Smooth muscle cell (in vitro differentiated cells): ENCODE measurements at regions not wholly inside any gene's neighbourhood (a gene's known extent, or its start where the extent isn't known, plus 50 kb on each side); places are given as distances from the start of the nearest gene placed in this dataset.

ENCODE experiments used
- DNase-seq: peaks from one replicate; lab custom pipeline; 2025; ENCODE audit not compliant: unreplicated experiment; lab: John Stamatoyannopoulos, UW
- H2AFZ ChIP-seq: fragments of 200-600 bp; sonication (generic); 2 replicates; pipeline ENCODE4 v1.6.0; 2016; ENCODE audit warnings: antibody characterized with exemption, low read depth, mild to moderate bottlenecking
- H3F3A ChIP-seq: fragments of 200-600 bp; sonication (generic); 2 replicates; pipeline ENCODE4 v1.6.0; 2017; ENCODE audit warnings: antibody characterized with exemption, low read depth
- H3K27ac ChIP-seq: fragments of 200-600 bp; sonication (generic); 2 replicates; pipeline ENCODE4 v1.5.1; 2016; ENCODE audit warnings: low read depth, mild to moderate bottlenecking
- H3K27me3 ChIP-seq: fragments of 200-600 bp; sonication (generic); 2 replicates; pipeline ENCODE4 v1.6.1; 2016; ENCODE audit warnings: low read depth, mild to moderate bottlenecking
- H3K36me3 ChIP-seq: fragments of 200-600 bp; sonication (generic); 2 replicates; pipeline ENCODE4 v1.5.1; 2016; ENCODE audit warnings: low read depth
- H3K4me1 ChIP-seq: fragments of 200-600 bp; sonication (generic); 2 replicates; pipeline ENCODE4 v1.5.1; 2016; ENCODE audit warnings: low read depth
- H3K4me2 ChIP-seq: fragments of 200-600 bp; sonication (generic); 2 replicates; pipeline ENCODE4 v1.6.0; 2016; ENCODE audit warnings: mild to moderate bottlenecking
- H3K4me3 ChIP-seq: fragments of 200-600 bp; sonication (generic); 2 replicates; pipeline ENCODE4 v1.5.1; 2016; ENCODE audit warnings: mild to moderate bottlenecking
- H3K79me2 ChIP-seq: fragments of 200-600 bp; sonication (generic); 2 replicates; pipeline ENCODE4 v1.6.0; 2016; ENCODE audit warnings: low read depth, mild to moderate bottlenecking
- H3K9ac ChIP-seq: fragments of 200-600 bp; sonication (generic); 2 replicates; pipeline ENCODE4 v1.6.0; 2016; ENCODE audit warnings: low read depth
- H3K9me3 ChIP-seq: fragments of 200-600 bp; sonication (generic); replicated peaks from 2 replicates; pipeline ENCODE4 v1.5.1; 2016; ENCODE audit warnings: low read depth
- H4K20me1 ChIP-seq: fragments of 200-600 bp; sonication (generic); 2 replicates; pipeline ENCODE4 v1.6.0; 2016; ENCODE audit warnings: low read depth
- WGBS: methylation state at CpG from one replicate; pipeline ENCODE4 v1.1.7; 2016; ENCODE audit warnings: low lambda C conversion rate; 5-methylcytosine and 5-hydroxymethylcytosine counted together
- TF ChIP-seq, protein P1 (sequence below): fragments of 200-600 bp; sonication (generic); IDR thresholded peaks from 2 replicates; pipeline ENCODE4 v1.5.1; 2017; ENCODE audit warnings: borderline replicate concordance, mild to moderate bottlenecking, antibody characterized with exemption; ENCODE audit not compliant: insufficient read depth, poor library complexity, severe bottlenecking

GRCh38 chr5:96090215-96090614, 128.6 kb upstream of the ELL2 start:
- 97% methylated on average over 1 of the region's 1 CpG for WGBS
- no peaks in the 10 kb centered on the region for H3K36me3 ChIP-seq

GRCh38 chr5:96088706-96089498, 127.3 kb upstream of the ELL2 start:
- H3K27ac ChIP-seq: no peak overlapping the region
- 90% methylated on average over 4 of the region's 4 CpGs for WGBS
- no peaks in the 10 kb centered on the region for H4K20me1 ChIP-seq
- no peak overlapping the region for H3K9ac ChIP-seq
- H3F3A ChIP-seq: no peaks in the 10 kb centered on the region
- no peaks in the 10 kb centered on the region for H3K79me2 ChIP-seq
- H3K4me3 ChIP-seq: no peak overlapping the region
- no peak for DNase-seq
- no peak overlapping the region for H2AFZ ChIP-seq
- TF ChIP-seq, protein P1, sequence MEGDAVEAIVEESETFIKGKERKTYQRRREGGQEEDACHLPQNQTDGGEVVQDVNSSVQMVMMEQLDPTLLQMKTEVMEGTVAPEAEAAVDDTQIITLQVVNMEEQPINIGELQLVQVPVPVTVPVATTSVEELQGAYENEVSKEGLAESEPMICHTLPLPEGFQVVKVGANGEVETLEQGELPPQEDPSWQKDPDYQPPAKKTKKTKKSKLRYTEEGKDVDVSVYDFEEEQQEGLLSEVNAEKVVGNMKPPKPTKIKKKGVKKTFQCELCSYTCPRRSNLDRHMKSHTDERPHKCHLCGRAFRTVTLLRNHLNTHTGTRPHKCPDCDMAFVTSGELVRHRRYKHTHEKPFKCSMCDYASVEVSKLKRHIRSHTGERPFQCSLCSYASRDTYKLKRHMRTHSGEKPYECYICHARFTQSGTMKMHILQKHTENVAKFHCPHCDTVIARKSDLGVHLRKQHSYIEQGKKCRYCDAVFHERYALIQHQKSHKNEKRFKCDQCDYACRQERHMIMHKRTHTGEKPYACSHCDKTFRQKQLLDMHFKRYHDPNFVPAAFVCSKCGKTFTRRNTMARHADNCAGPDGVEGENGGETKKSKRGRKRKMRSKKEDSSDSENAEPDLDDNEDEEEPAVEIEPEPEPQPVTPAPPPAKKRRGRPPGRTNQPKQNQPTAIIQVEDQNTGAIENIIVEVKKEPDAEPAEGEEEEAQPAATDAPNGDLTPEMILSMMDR: no peak
- no peaks in the 10 kb centered on the region for H3K36me3 ChIP-seq
- H3K9me3 ChIP-seq: no peaks in the 10 kb centered on the region
- peaks cover under 1% of the 10 kb centered on the region for H3K4me1 ChIP-seq
- H3K27me3 ChIP-seq: peaks cover 30% of the 10 kb centered on the region
- no peak overlapping the region for H3K4me2 ChIP-seq

More at GRCh38 chr5:96090215-96090614, 128.6 kb upstream of the ELL2 start:
- Histone ChIP-seq H3K9me3 (no peaks in the 10 kb centered on the region), H3K27me3 (peaks cover 26% of the 10 kb centered on the region), H3K4me3 (no peak overlapping the region), H3K27ac (no peak overlapping the region), H3K79me2 (no peaks in the 10 kb centered on the region), H4K20me1 (no peaks in the 10 kb centered on the region), H3K4me2 (no peak overlapping the region), H3K9ac (no peak overlapping the region), H2AFZ (no peak overlapping the region), H3F3A (no peaks in the 10 kb centered on the region), H3K4me1 (no peaks in the 10 kb centered on the region)
- DNase-seq: no peak
- TF ChIP-seq, protein P1: no peak

DNA sequence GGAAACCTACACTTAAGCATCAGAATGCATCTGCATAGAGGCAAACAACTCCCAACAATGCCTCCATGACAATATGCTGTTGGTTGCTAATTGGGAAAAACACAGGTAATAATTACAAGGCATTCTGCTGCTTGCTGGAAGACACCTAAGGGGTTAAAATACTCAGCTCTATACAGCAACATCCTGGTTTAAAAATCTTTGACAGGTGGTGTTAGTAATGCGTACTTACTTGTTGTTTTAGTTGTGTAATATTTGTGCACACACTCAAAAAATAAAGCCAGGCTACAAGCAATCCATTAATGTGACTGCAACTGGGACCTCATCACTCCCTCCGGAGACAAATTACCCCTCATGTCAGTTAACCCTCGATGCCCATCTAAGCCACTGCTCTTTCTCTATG, 126.3 kb upstream of the ELL2 start:
- TF ChIP-seq, protein P1: no peak
- DNase-seq: no peak
- no peaks in the 10 kb centered on the region for H3F3A ChIP-seq
- H3K4me2 ChIP-seq: no peak overlapping the region
- no peaks in the 10 kb centered on the region for H3K79me2 ChIP-seq
- no peak overlapping the region for H3K4me3 ChIP-seq
- WGBS: 77% methylated on average over 3 of the region's 3 CpGs
- H3K36me3 ChIP-seq: no peaks in the 10 kb centered on the region
- no peak overlapping the region for H3K27ac ChIP-seq
- H3K4me1 ChIP-seq: peaks cover 8% of the 10 kb centered on the region
- H2AFZ ChIP-seq: no peak overlapping the region
- H3K27me3 ChIP-seq: peaks cover 30% of the 10 kb centered on the region
- H4K20me1 ChIP-seq: no peaks in the 10 kb centered on the region
- no peaks in the 10 kb centered on the region for H3K9me3 ChIP-seq
- no peak overlapping the region for H3K9ac ChIP-seq

DNA sequence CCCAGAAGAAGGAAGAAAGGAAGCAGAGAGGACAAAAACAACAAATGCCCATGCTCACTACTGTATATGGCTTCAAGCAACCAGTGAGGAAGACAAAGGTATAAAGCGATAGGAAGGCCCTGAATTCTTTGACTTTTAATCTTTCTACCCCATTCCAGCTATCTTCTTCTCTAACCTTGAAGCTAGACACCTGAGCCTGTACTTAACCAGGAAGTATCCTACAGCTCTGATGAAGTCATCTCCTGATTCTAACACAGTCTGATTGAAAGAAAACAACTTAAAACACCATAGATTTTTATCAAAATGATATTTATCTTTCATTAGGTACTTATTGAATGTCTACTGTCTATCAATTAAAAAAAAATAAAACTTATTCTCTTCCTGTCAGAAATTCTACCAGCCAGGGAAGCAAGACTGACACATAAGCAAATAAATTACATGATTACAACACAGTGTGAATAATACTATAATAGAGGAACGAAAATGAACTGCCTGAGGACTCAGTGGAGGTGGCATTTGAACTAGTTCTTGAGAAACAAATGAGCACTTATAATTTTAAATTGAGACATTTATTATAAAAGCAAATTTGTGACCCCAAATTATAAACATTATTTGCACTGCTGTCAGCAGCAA, 123.3 kb upstream of the ELL2 start:
- H3K36me3 ChIP-seq: no peaks in the 10 kb centered on the region
- H3K4me2 ChIP-seq: no peak overlapping the region
- no peaks in the 10 kb centered on the region for H4K20me1 ChIP-seq
- H3K4me3 ChIP-seq: no peak overlapping the region
- WGBS: 87% methylated on average over 2 of the region's 2 CpGs
- H3F3A ChIP-seq: no peaks in the 10 kb centered on the region
- no peaks in the 10 kb centered on the region for H3K79me2 ChIP-seq
- H3K9ac ChIP-seq: no peak overlapping the region
- no peak for DNase-seq
- no peaks in the 10 kb centered on the region for H3K9me3 ChIP-seq
- peaks cover 8% of the 10 kb centered on the region for H3K4me1 ChIP-seq
- H3K27ac ChIP-seq: no peak overlapping the region
- peaks cover 30% of the 10 kb centered on the region for H3K27me3 ChIP-seq
- TF ChIP-seq, protein P1: no peak
- no peak overlapping the region for H2AFZ ChIP-seq
